ENCODE measurements at regions not wholly inside any gene's neighbourhood (a gene's known extent, or its start where the extent isn't known, plus 50 kb on each side); places are given as distances from the start of the nearest gene placed in this dataset.

- TF ChIP-seq POLR2AphosphoS5 (IDR thresholded peaks at IDR 0.05; ENCODE audit: low read depth, low read length), result no peak
- no peak for TF ChIP-seq TAF1 (IDR thresholded peaks at IDR 0.05; ENCODE audit: borderline replicate concordance, insufficient read depth, low read length)
- no peak for TF ChIP-seq REST (IDR thresholded peaks at IDR 0.05; ENCODE audit: insufficient read depth in 1 of 2, low read depth in 2 of 2, low read length in 2 of 2)
- no peak for TF ChIP-seq SIN3A (IDR thresholded peaks at IDR 0.05; ENCODE audit: borderline replicate concordance, insufficient read depth, low read length)
- TF ChIP-seq FOXP2 (optimal IDR thresholded peaks at IDR 0.05; ENCODE audit: borderline replicate concordance, extremely low read depth, extremely low read length, insufficient read depth), result no peak
These were observed 355.3 kb downstream of the ZSWIM6 start for GRCh38 chr5:61687371-61687770.

Data from PFSK-1 (cell line).